OCI-LY7 (cell line): ENCODE measurements at regions not wholly inside any gene's neighbourhood (a gene's known extent, or its start where the extent isn't known, plus 50 kb on each side); places are given as distances from the start of the nearest gene placed in this dataset.

Experiments used
- EZH2phosphoT487 ChIP-seq: fragments of 200-600 bp; sonication (generic); IDR thresholded peaks from 2 replicates; pipeline ENCODE4 v1.6.1; 2018; ENCODE audit warnings: low read depth, borderline replicate concordance, mild to moderate bottlenecking, mixed run types, antibody characterized with exemption, low read length, moderate library complexity, mixed read lengths
- TF ChIP-seq, protein P1 (sequence below): fragments of 200-600 bp; sonication (generic); conservative IDR thresholded peaks from 2 replicates; pipeline ENCODE4 v1.5.1; 2014; ENCODE audit warnings: mild to moderate bottlenecking, antibody characterized with exemption, low read length, moderate library complexity, mixed read lengths

DNA sequence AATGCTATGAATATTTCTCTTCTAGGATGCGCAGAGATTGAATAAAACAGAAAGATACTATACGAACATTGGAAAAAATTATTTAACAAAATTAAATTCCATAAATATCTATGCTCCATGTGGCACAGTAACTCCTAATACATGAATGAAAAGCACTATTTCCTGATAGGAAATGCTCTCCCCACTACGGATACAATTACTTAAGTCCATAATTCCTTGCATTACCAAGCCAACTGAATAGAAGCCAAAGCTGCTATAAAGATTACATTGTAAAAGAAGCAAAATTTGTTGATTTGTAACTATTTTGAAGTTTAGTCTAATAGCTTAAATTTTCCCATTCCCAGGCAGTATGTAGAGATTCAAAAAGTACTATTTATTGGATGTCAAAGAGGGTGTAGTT is 61.8 kb upstream of the SNX2 start:
- TF ChIP-seq, protein P1, sequence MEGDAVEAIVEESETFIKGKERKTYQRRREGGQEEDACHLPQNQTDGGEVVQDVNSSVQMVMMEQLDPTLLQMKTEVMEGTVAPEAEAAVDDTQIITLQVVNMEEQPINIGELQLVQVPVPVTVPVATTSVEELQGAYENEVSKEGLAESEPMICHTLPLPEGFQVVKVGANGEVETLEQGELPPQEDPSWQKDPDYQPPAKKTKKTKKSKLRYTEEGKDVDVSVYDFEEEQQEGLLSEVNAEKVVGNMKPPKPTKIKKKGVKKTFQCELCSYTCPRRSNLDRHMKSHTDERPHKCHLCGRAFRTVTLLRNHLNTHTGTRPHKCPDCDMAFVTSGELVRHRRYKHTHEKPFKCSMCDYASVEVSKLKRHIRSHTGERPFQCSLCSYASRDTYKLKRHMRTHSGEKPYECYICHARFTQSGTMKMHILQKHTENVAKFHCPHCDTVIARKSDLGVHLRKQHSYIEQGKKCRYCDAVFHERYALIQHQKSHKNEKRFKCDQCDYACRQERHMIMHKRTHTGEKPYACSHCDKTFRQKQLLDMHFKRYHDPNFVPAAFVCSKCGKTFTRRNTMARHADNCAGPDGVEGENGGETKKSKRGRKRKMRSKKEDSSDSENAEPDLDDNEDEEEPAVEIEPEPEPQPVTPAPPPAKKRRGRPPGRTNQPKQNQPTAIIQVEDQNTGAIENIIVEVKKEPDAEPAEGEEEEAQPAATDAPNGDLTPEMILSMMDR = no peak
- no peak for TF ChIP-seq EZH2phosphoT487
